ENCODE measurements at regions not wholly inside any gene's neighbourhood (a gene's known extent, or its start where the extent isn't known, plus 50 kb on each side); places are given as distances from the start of the nearest gene placed in this dataset.

- Histone ChIP-seq H3K27me3 (replicated peaks; ENCODE audit: insufficient read depth, low read depth, low read length, poor library complexity) (no peaks in the 10 kb centered on the region), H3K36me3 (ENCODE audit: insufficient read depth, low read length, poor library complexity, severe bottlenecking) (no peaks in the 10 kb centered on the region), H3K9me3 (ENCODE audit: low read depth, low read length, poor library complexity, severe bottlenecking) (no peaks in the 10 kb centered on the region), H3K4me1 (ENCODE audit: insufficient read depth, low read length, poor library complexity, severe bottlenecking) (no peaks in the 10 kb centered on the region), H3K27ac (ENCODE audit: low read depth, low read length, poor library complexity, severe bottlenecking) (no peak overlapping the region), H3K4me3 (ENCODE audit: low read depth, low read length, poor library complexity, severe bottlenecking) (no peak overlapping the region)
- no TSS peak for BruUV-seq (replicated peaks)
- DNase-seq (ENCODE audit: low spot score), result no peak
- ChIA-PET CTCF (no interaction called here), POLR2A (ENCODE audit: low non-redundant PET) (no interaction called here)
- TF ChIP-seq EZH2 (IDR thresholded peaks at IDR 0.05; ENCODE audit: borderline replicate concordance, low read depth, low read length, poor library complexity, severe bottlenecking) (no peak), CTCF (conservative IDR thresholded peaks at IDR 0.05; ENCODE audit: low read depth, low read length) (no peak)
- intact Hi-C loops (cut with micrococcal nuclease; ENCODE audit: unreplicated experiment), result no loop called here
Observed at GRCh38 chr11:95417832-95418231, 186.8 kb upstream of the SESN3 start.

GRCh38 chr11:95415837-95416304 lies 184.9 kb upstream of the SESN3 start:
- no peak for TF ChIP-seq EZH2 (IDR thresholded peaks at IDR 0.05; ENCODE audit: borderline replicate concordance, low read depth, low read length, poor library complexity, severe bottlenecking)
- TF ChIP-seq CTCF (conservative IDR thresholded peaks at IDR 0.05; ENCODE audit: low read depth, low read length), result no peak
- no TSS peak for BruUV-seq (replicated peaks)
- H3K4me3 ChIP-seq (ENCODE audit: low read depth, low read length, poor library complexity, severe bottlenecking), result no peak overlapping the region
- no peak overlapping the region for H3K27ac ChIP-seq (ENCODE audit: low read depth, low read length, poor library complexity, severe bottlenecking)
- DNase-seq (ENCODE audit: low spot score), result no peak
- CTCF ChIA-PET, result no interaction called here
- no peaks in the 10 kb centered on the region for H3K27me3 ChIP-seq (replicated peaks; ENCODE audit: insufficient read depth, low read depth, low read length, poor library complexity)
- POLR2A ChIA-PET (ENCODE audit: low non-redundant PET), result no interaction called here
- H3K4me1 ChIP-seq (ENCODE audit: insufficient read depth, low read length, poor library complexity, severe bottlenecking), result no peaks in the 10 kb centered on the region
- H3K9me3 ChIP-seq (ENCODE audit: low read depth, low read length, poor library complexity, severe bottlenecking), result no peaks in the 10 kb centered on the region
- H3K36me3 ChIP-seq (ENCODE audit: insufficient read depth, low read length, poor library complexity, severe bottlenecking), result no peaks in the 10 kb centered on the region
- intact Hi-C loops (cut with micrococcal nuclease; ENCODE audit: unreplicated experiment), result no loop called here

- no peak overlapping the region for H3K4me3 ChIP-seq (ENCODE audit: low read depth, low read length, poor library complexity, severe bottlenecking)
- CTCF ChIA-PET, result no interaction called here
- no peak for DNase-seq (ENCODE audit: low spot score)
- H3K36me3 ChIP-seq (ENCODE audit: insufficient read depth, low read length, poor library complexity, severe bottlenecking), result no peaks in the 10 kb centered on the region
- H3K27me3 ChIP-seq (replicated peaks; ENCODE audit: insufficient read depth, low read depth, low read length, poor library complexity), result no peaks in the 10 kb centered on the region
- POLR2A ChIA-PET (ENCODE audit: low non-redundant PET), result no interaction called here
- H3K4me1 ChIP-seq (ENCODE audit: insufficient read depth, low read length, poor library complexity, severe bottlenecking), result no peaks in the 10 kb centered on the region
- BruUV-seq (replicated peaks), result no TSS peak
- no peaks in the 10 kb centered on the region for H3K9me3 ChIP-seq (ENCODE audit: low read depth, low read length, poor library complexity, severe bottlenecking)
- intact Hi-C loops (cut with micrococcal nuclease; ENCODE audit: unreplicated experiment), result no loop called here
- H3K27ac ChIP-seq (ENCODE audit: low read depth, low read length, poor library complexity, severe bottlenecking), result no peak overlapping the region
- no peak for TF ChIP-seq CTCF (conservative IDR thresholded peaks at IDR 0.05; ENCODE audit: low read depth, low read length)
- no peak for TF ChIP-seq EZH2 (IDR thresholded peaks at IDR 0.05; ENCODE audit: borderline replicate concordance, low read depth, low read length, poor library complexity, severe bottlenecking)
Observed at GRCh38 chr11:95414217-95414616, 183.2 kb upstream of the SESN3 start.

Measured in A673 (cell line).